ENCODE measurements at regions not wholly inside any gene's neighbourhood (a gene's known extent, or its start where the extent isn't known, plus 50 kb on each side); places are given as distances from the start of the nearest gene placed in this dataset.

GRCh38 chr16:7997966-7998365 is 592.3 kb downstream of the TMEM114 start:
- no peaks in the 10 kb centered on the region for H3K79me2 ChIP-seq (ENCODE audit: control insufficient read depth, insufficient read depth, low read length)
- Mint-ChIP-seq H3K4me3 (no peak overlapping the region), H3K9me3 (ENCODE audit: insufficient read depth) (peaks cover 15% of the 10 kb centered on the region), H3K4me1 (no peaks in the 10 kb centered on the region), H3K27ac (no peak overlapping the region), H3K27me3 (no peaks in the 10 kb centered on the region)
- H3K4me3 ChIP-seq (ENCODE audit: control extremely low read depth in 1 of 5, extremely low read depth in 1 of 5, insufficient read depth in 1 of 5, low read depth in 2 of 5, low read length in 4 of 5), result no peak overlapping the region
- H3K9me3 ChIP-seq (ENCODE audit: control extremely low read depth in 1 of 3, control insufficient read depth in 2 of 3, insufficient read depth in 1 of 3, low read length in 2 of 3), result peaks cover 0 to 5% (median 0%) of the 10 kb centered on the region in 3 donors
- H2AFZ ChIP-seq (ENCODE audit: insufficient read depth, low read depth, low read length, poor library complexity, severe bottlenecking), result no peak overlapping the region
- H3K27me3 ChIP-seq (replicated peaks in 1 of 4; ENCODE audit: control extremely low read depth in 1 of 4, control insufficient read depth in 3 of 4, insufficient read depth in 4 of 4, low read length in 3 of 4), result no peaks in the 10 kb centered on the region
- no peak for DNase-seq
- no peak overlapping the region for H3K27ac ChIP-seq (ENCODE audit: low read length in 2 of 2)
- H3K4me1 ChIP-seq (ENCODE audit: control insufficient read depth in 2 of 2, insufficient read depth in 2 of 2, low read length in 2 of 2), result no peaks in the 10 kb centered on the region
- no CpG with 5 or more reads among the region's 4 CpGs for WGBS (ENCODE audit: insufficient coverage)
- no peak overlapping the region for H3K9ac ChIP-seq (ENCODE audit: low read length)
- CTCF ChIA-PET, result no interaction called here
- POLR2A ChIA-PET, result no interaction called here
- no peak overlapping the region for H3K4me2 ChIP-seq (replicated peaks; ENCODE audit: low read depth, low read length, poor library complexity, severe bottlenecking)
- intact Hi-C loops (cut with micrococcal nuclease), result no loop called here
- no peak for ATAC-seq (ENCODE audit: low read depth)
- H4K20me1 ChIP-seq (ENCODE audit: control insufficient read depth, insufficient read depth, low read length, poor library complexity, severe bottlenecking), result no peaks in the 10 kb centered on the region
- TF ChIP-seq, protein P1, sequence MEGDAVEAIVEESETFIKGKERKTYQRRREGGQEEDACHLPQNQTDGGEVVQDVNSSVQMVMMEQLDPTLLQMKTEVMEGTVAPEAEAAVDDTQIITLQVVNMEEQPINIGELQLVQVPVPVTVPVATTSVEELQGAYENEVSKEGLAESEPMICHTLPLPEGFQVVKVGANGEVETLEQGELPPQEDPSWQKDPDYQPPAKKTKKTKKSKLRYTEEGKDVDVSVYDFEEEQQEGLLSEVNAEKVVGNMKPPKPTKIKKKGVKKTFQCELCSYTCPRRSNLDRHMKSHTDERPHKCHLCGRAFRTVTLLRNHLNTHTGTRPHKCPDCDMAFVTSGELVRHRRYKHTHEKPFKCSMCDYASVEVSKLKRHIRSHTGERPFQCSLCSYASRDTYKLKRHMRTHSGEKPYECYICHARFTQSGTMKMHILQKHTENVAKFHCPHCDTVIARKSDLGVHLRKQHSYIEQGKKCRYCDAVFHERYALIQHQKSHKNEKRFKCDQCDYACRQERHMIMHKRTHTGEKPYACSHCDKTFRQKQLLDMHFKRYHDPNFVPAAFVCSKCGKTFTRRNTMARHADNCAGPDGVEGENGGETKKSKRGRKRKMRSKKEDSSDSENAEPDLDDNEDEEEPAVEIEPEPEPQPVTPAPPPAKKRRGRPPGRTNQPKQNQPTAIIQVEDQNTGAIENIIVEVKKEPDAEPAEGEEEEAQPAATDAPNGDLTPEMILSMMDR (IDR thresholded peaks at IDR 0.05), result no peak
- no peak for TF ChIP-seq EZH2 (IDR thresholded peaks at IDR 0.05; ENCODE audit: borderline replicate concordance, insufficient read depth, low read depth, low read length, poor library complexity, severe bottlenecking)
- no peaks in the 10 kb centered on the region for H3K36me3 ChIP-seq (replicated peaks in 1 of 2; ENCODE audit: control extremely low read depth in 1 of 2, control insufficient read depth in 1 of 2, extremely low read depth in 1 of 2, insufficient read depth in 2 of 2, low read length in 1 of 2)

GRCh38 chr16:7992616-7993015 is 597.7 kb downstream of the TMEM114 start:
- H4K20me1 ChIP-seq (ENCODE audit: control insufficient read depth, insufficient read depth, low read length, poor library complexity, severe bottlenecking), result no peaks in the 10 kb centered on the region
- no peaks in the 10 kb centered on the region for H3K9me3 ChIP-seq (ENCODE audit: control extremely low read depth in 1 of 3, control insufficient read depth in 2 of 3, insufficient read depth in 1 of 3, low read length in 2 of 3)
- H3K4me1 ChIP-seq (ENCODE audit: control insufficient read depth in 2 of 2, insufficient read depth in 2 of 2, low read length in 2 of 2), result no peaks in the 10 kb centered on the region
- no peak overlapping the region for H3K4me2 ChIP-seq (replicated peaks; ENCODE audit: low read depth, low read length, poor library complexity, severe bottlenecking)
- no peak for TF ChIP-seq EZH2 (IDR thresholded peaks at IDR 0.05; ENCODE audit: borderline replicate concordance, insufficient read depth, low read depth, low read length, poor library complexity, severe bottlenecking)
- TF ChIP-seq, protein P1 (IDR thresholded peaks at IDR 0.05), result no peak
- no peak for ATAC-seq (ENCODE audit: low read depth)
- no peak overlapping the region for H3K9ac ChIP-seq (ENCODE audit: low read length)
- no peak for DNase-seq
- WGBS (ENCODE audit: insufficient coverage), result 86% methylated on average over 1 of the region's 3 CpGs
- Mint-ChIP-seq H3K27me3 (no peaks in the 10 kb centered on the region), H3K9me3 (ENCODE audit: insufficient read depth) (peaks cover 4% of the 10 kb centered on the region), H3K27ac (no peak overlapping the region), H3K4me3 (no peak overlapping the region), H3K4me1 (no peaks in the 10 kb centered on the region)
- no peak overlapping the region for H3K4me3 ChIP-seq (ENCODE audit: control extremely low read depth in 1 of 5, extremely low read depth in 1 of 5, insufficient read depth in 1 of 5, low read depth in 2 of 5, low read length in 4 of 5)
- CTCF ChIA-PET, result no interaction called here
- no peaks in the 10 kb centered on the region for H3K27me3 ChIP-seq (replicated peaks in 1 of 4; ENCODE audit: control extremely low read depth in 1 of 4, control insufficient read depth in 3 of 4, insufficient read depth in 4 of 4, low read length in 3 of 4)
- intact Hi-C loops (cut with micrococcal nuclease), result no loop called here
- H3K36me3 ChIP-seq (replicated peaks in 1 of 2; ENCODE audit: control extremely low read depth in 1 of 2, control insufficient read depth in 1 of 2, extremely low read depth in 1 of 2, insufficient read depth in 2 of 2, low read length in 1 of 2), result no peaks in the 10 kb centered on the region
- POLR2A ChIA-PET, result no interaction called here
- H3K79me2 ChIP-seq (ENCODE audit: control insufficient read depth, insufficient read depth, low read length), result no peaks in the 10 kb centered on the region
- H2AFZ ChIP-seq (ENCODE audit: insufficient read depth, low read depth, low read length, poor library complexity, severe bottlenecking), result no peak overlapping the region
- H3K27ac ChIP-seq (ENCODE audit: low read length in 2 of 2), result no peak overlapping the region
